ENCODE measurements at regions not wholly inside any gene's neighbourhood (a gene's known extent, or its start where the extent isn't known, plus 50 kb on each side); places are given as distances from the start of the nearest gene placed in this dataset.

GRCh38 chr12:115430636-115431035 lies 746.7 kb upstream of the TBX3 start:
- no peak for TF ChIP-seq CTCF (IDR thresholded peaks at IDR 0.05; ENCODE audit: control extremely low read depth in 1 of 3, insufficient read depth in 1 of 3, low read depth in 1 of 3, low read length in 3 of 3)
- no peak for TF ChIP-seq KDM5A (IDR thresholded peaks at IDR 0.05; ENCODE audit: low read length)
- no peak for TF ChIP-seq SIRT6 (IDR thresholded peaks at IDR 0.05; ENCODE audit: low read length)
- TF ChIP-seq ATF3 (IDR thresholded peaks at IDR 0.05; ENCODE audit: insufficient read depth, low read depth, low read length), result no peak
- TF ChIP-seq RXRA (IDR thresholded peaks at IDR 0.05; ENCODE audit: insufficient read depth, low read depth, low read length), result no peak
- no peak for TF ChIP-seq KDM1A (IDR thresholded peaks at IDR 0.05; ENCODE audit: borderline replicate concordance, low read length)
- no peak for TF ChIP-seq PHF8 (conservative IDR thresholded peaks at IDR 0.05; ENCODE audit: low read depth, low read length)

All from H1 (cell line).